ENCODE measurements at regions not wholly inside any gene's neighbourhood (a gene's known extent, or its start where the extent isn't known, plus 50 kb on each side); places are given as distances from the start of the nearest gene placed in this dataset.

- no peaks in the 10 kb centered on the region for H3K27me3 ChIP-seq (ENCODE audit: low read depth)
- intact Hi-C loops (cut with DNase I): no loop called here
- H3K36me3 ChIP-seq: no peaks in the 10 kb centered on the region
- H3K27ac ChIP-seq: no peak overlapping the region
- no peak overlapping the region for H3K4me3 ChIP-seq
- ATAC-seq (no peak), DNase-seq (no peak)
- TF ChIP-seq CTCF (IDR thresholded peaks at IDR 0.05): no peak
- H3K4me1 ChIP-seq: no peaks in the 10 kb centered on the region
- H3K9me3 ChIP-seq: no peaks in the 10 kb centered on the region
Observed at GRCh38 chr2:136062066-136062837, 55.7 kb downstream of the CXCR4 start.

GRCh38 chr2:136060416-136060815, 57.5 kb downstream of the CXCR4 start:
- ATAC-seq (no peak), DNase-seq (no peak)
- intact Hi-C loops (cut with DNase I): no loop called here
- H3K27ac ChIP-seq: no peak overlapping the region
- no peaks in the 10 kb centered on the region for H3K9me3 ChIP-seq
- no peaks in the 10 kb centered on the region for H3K36me3 ChIP-seq
- no peak for TF ChIP-seq CTCF (IDR thresholded peaks at IDR 0.05)
- H3K27me3 ChIP-seq (ENCODE audit: low read depth): no peaks in the 10 kb centered on the region
- no peaks in the 10 kb centered on the region for H3K4me1 ChIP-seq
- no peak overlapping the region for H3K4me3 ChIP-seq

- no peak for ATAC-seq
Observed at GRCh38 chr2:136059036-136059472, 58.9 kb downstream of the CXCR4 start.

GRCh38 chr2:136058262-136058661, 59.7 kb downstream of the CXCR4 start:
- Histone ChIP-seq H3K9me3 (no peaks in the 10 kb centered on the region), H3K4me3 (no peak overlapping the region), H3K4me1 (no peaks in the 10 kb centered on the region), H3K27me3 (ENCODE audit: low read depth) (no peaks in the 10 kb centered on the region), H3K27ac (no peak overlapping the region), H3K36me3 (no peaks in the 10 kb centered on the region)
- DNase-seq: no peak
- intact Hi-C loops (cut with DNase I): no loop called here
- ATAC-seq: no peak
- no peak for TF ChIP-seq CTCF (IDR thresholded peaks at IDR 0.05)

More at GRCh38 chr2:136059036-136059472, 58.9 kb downstream of the CXCR4 start:
- H3K27me3 ChIP-seq (ENCODE audit: low read depth): no peaks in the 10 kb centered on the region
- H3K4me1 ChIP-seq: no peaks in the 10 kb centered on the region
- no peak for TF ChIP-seq CTCF (IDR thresholded peaks at IDR 0.05)
- H3K9me3 ChIP-seq: no peaks in the 10 kb centered on the region
- H3K27ac ChIP-seq: no peak overlapping the region
- no peak for DNase-seq
- intact Hi-C loops (cut with DNase I): no loop called here
- no peaks in the 10 kb centered on the region for H3K36me3 ChIP-seq
- no peak overlapping the region for H3K4me3 ChIP-seq

GRCh38 chr2:136057802-136058140, 60.2 kb downstream of the CXCR4 start:
- no peak for TF ChIP-seq CTCF (IDR thresholded peaks at IDR 0.05)
- Histone ChIP-seq H3K4me1 (no peaks in the 10 kb centered on the region), H3K36me3 (no peaks in the 10 kb centered on the region), H3K9me3 (no peaks in the 10 kb centered on the region), H3K27me3 (ENCODE audit: low read depth) (no peaks in the 10 kb centered on the region), H3K4me3 (no peak overlapping the region), H3K27ac (no peak overlapping the region)
- DNase-seq (no peak), ATAC-seq (peak in 1 of 2 donors; percentile 43)
- intact Hi-C loops (cut with DNase I): no loop called here
